CD4-positive, alpha-beta T cell treated with Interleukin-17A for 1 hour (primary cell): ENCODE measurements at regions not wholly inside any gene's neighbourhood (a gene's known extent, or its start where the extent isn't known, plus 50 kb on each side); places are given as distances from the start of the nearest gene placed in this dataset.
"Not testable (repeated sequence)": the region's sequence is repeated elsewhere in the genome, so short reads cannot be mapped to it uniquely, and the experiment has no call there.

Experiments used
- DNase-seq: peaks from one replicate; pipeline ENCODE4 v3.0.0-alpha.2; 2020

GRCh38 chr14:53651096-53651740 is 305.4 kb downstream of the BMP4 start:
- DNase-seq, result no peak

- no peak for DNase-seq
These were observed 309.7 kb downstream of the BMP4 start for GRCh38 chr14:53646925-53647324.

GRCh38 chr14:53640695-53641094 is 315.9 kb downstream of the BMP4 start:
- no peak for DNase-seq

DNA sequence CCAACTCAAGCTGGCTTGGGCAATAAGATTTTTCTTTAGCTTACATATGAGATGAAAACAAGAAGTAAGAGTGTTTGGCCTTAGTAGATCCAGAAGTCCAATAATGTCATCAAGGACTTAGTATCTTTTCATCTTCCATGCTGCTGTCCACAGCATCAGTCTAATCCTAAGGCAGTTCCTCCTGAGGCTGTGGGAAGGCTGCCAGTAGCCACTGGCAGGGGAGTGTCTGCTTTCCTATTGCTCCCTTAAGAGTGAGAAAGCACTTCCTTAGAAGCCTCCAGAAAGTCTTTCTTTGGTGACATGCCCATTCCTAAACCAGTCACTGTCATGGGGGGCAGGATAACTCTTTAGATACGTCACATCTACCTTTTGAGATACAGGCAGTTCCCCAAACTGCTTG is 317.7 kb downstream of the BMP4 start:
- no peak for DNase-seq

- DNase-seq, result no peak
These were observed 321.8 kb downstream of the BMP4 start for GRCh38 chr14:53634793-53635192.

- DNase-seq, result no peak
These were observed 326.3 kb downstream of the BMP4 start for GRCh38 chr14:53630336-53630735.

DNA sequence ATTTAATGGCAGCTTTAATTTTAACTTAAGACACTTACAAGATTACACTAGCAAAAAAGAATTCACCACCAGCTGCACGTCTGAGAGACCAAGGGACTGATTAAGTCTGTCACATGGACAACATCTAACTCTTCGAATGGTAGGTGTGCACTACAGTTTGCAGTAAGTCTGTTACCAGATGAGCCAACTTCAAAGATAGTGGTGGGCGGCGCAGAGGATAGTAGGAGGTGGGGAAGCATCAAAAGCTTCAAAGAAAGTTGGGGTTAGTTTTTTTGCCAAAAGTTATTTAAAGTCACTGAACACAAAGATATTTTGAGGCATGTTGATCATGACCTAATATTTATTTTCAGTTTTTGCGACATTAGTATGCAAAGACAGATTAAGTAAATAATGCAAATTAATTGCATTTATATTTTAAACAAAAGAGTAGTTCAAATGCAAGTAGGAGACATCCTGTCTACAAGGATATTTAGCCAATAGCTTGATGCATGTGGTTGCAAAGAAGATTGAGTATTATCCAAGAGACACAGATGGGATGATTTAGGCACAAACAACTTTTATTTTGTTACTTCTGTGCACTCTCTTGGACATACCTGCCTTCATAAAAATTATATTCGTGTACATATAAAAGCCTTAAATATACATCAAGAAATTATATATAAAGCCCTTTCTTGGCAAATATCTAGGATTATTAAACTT is 327.7 kb downstream of the BMP4 start:
- no peak for DNase-seq

DNA sequence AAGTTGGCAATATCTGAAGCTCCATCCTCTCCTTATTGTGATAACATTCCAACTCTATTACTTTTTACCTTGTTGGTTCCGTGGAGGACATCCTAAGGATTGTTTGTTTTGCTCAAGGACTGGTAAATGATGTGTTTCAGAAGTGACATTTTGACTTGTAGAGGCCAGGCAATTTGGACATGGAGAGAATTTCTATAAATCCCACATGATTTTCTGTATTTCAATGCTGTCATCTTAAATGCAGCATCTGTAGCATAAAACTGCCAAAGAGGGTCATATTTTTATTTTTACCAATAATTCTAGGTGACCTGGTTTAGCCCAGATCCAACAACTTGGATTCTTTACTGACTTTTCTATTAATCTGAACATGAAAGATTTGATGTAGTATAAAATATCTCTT is 328.4 kb downstream of the BMP4 start:
- no peak for DNase-seq

- no peak for DNase-seq
These were observed 329.9 kb downstream of the BMP4 start for GRCh38 chr14:53626761-53627160.

GRCh38 chr14:53622447-53622846 is 334.2 kb downstream of the BMP4 start:
- DNase-seq, result no peak

DNA sequence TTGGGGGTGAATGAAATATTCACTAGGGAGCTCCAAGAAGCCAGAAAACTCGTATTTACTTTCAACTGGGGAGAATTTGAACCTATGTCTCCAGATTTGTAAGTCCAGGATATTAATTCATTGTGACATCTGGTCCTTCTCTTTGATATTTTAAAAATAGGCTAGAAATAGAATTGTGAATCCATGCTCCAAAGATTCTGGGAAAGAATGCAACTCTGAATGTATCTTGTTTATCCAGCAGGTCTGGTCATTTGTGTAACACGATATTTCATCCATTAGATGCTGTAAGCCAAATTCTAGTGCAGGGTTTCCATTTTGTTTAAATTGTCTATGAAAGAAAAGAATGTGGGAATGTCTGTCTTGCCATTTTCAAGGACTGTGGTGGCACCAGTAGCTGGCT is 334.7 kb downstream of the BMP4 start:
- DNase-seq, result no peak

- no peak for DNase-seq
These were observed 335.2 kb downstream of the BMP4 start for GRCh38 chr14:53621433-53621832.

- DNase-seq, result no peak
These were observed 335.7 kb downstream of the BMP4 start for GRCh38 chr14:53620890-53621289.

- no peak for DNase-seq
These were observed 336.3 kb downstream of the BMP4 start for GRCh38 chr14:53620317-53620716.

GRCh38 chr14:53619691-53620231 is 336.9 kb downstream of the BMP4 start:
- DNase-seq, result no peak

DNA sequence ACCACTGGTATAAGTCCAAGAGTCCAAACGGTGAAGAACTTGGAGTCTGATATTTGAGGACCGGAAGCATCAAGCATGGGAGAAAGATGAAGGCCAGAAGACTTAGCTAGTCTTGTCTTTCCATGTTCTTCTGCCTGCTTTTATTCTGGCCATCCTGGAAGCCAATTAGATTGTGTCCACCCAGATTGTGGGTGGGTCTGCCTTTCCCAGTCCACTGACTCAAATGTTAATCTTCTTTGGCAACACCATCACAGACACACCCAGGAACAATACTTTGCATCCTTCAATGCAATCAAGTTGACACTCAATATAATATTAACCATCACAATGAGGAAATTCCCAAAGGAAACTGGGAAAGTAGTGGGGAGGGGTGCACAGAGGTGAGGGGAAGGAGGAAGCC is 340.1 kb downstream of the BMP4 start:
- not testable (repeated sequence) for DNase-seq

DNA sequence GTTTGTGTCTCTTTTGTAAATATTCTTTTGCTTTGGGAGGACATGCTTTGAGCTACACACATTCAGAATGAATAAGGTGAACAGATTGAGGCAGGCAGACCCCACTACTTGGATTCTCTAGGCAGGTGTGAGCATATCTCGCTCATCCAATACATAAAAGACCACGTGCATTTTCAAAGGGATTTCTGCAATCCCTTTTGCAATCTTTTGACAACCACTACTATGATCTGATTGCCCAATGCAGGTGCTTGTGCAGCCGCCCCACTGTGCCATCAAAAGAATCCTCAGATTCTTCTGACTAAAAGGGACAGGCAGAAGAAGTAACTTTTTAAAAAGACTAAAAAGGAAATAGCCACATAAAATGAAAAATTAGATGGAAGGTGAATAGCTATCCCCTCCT is 341.4 kb downstream of the BMP4 start:
- DNase-seq, result no peak

DNA sequence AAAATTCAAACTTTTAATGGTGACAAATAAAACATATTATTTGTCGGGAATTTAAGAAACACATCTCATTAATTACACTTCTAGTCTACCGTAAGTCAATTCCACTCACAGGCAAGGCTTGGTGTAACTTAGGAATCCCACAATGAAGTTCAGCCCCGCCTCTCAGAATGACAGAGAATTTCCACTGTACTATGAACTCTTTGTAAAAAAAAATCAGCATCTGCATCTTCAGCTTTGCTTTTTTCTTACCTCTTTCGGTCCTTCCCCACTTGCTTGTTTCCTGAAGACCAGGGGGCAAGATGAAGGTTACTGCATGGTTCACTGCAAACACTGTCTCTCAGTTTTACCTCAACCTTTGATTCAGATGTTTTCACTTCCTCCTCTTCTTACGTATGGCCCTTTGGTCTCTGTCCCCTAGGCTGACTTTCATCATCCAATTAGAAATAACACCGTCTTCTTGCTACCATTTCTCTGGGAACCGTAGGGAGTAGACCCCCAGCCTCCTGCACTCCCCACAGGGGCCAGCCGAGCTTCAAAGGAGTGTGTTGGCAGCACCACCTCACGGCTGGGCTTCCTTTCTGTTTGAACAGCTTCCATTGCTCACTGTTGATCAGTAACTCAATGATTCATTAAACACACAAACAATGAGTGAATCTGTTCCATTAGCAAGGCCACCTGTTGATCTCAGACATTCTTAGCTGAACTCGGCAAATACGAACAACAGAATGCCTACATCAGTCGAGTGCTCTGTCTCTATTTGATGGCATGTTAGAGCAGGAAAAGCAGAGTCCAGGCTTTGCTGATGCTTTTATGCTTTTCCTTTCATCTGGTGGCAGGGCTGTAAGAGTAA is 343.0 kb downstream of the BMP4 start:
- no peak for DNase-seq

- no peak for DNase-seq
These were observed 345.7 kb downstream of the BMP4 start for GRCh38 chr14:53610947-53611346.

GRCh38 chr14:53609009-53609408 is 347.6 kb downstream of the BMP4 start:
- DNase-seq, result no peak

DNA sequence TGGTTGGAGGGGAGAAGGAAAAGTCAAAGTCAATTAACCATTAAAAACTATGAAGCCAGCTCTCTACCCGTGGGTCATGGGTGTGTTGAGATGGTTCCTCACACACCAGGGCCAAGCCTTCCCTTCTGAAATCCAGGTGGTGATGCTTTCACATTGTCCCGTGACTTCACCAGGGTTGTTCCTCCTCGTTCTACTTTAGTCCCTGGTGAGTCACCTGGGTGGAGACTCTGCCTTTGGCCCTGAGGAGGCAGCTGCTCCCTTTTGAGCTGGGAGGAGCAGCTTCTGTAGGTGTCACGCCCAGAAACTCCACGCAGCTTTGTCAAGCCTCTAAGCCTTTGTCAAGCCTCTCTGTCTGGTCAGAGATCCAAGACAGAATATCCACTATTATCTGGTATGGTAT is 348.3 kb downstream of the BMP4 start:
- DNase-seq, result no peak

GRCh38 chr14:53606203-53606602 is 350.4 kb downstream of the BMP4 start:
- DNase-seq, result no peak

- DNase-seq, result no peak
These were observed 351.1 kb downstream of the BMP4 start for GRCh38 chr14:53605562-53605961.

DNA sequence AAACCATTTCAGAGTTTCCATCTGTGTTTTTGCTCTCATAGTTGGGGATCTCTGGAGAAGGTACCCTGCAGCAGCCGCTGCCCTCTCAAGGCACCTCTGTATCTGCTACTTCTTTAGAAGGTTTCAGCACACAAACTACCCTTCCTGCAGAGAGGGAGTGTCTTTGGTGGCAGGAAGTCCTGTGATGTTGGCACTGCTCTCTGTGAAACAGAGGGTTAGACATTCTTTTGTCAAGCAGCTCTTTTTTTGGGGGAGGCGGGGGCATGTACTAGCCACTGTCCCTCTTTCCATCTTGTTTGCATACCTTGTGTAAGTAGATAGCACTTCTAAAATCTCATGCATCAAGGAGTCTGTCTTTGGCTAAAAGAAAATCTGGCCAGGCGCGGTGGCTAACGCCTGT is 352.6 kb downstream of the BMP4 start:
- no peak for DNase-seq
